ENCODE measurements at regions not wholly inside any gene's neighbourhood (a gene's known extent, or its start where the extent isn't known, plus 50 kb on each side); places are given as distances from the start of the nearest gene placed in this dataset.

DNA sequence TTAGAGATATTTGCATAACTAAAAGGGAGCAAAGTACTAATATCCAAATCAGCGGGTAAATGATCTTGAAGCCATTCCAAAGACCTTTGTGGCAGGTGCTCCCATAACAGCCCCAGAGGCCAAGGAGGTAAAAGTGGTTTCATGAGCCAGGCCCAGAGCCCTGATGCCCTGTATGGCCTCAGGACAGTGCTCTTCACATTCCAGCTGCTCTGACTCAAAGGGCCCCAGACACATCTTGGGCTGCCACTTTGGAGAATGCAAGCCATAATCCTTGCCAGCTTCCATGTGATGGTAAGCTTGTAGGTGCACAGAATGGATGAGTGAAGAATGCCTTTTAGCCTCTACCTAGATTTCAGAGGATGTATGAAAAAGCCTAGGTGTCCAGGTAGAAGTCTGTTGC is 933.4 kb downstream of the SLC16A7 start:
- no peak overlapping the region for H3K56ac ChIP-seq (replicated peaks; ENCODE audit: insufficient read length, low read depth, low read length)
- CTCF ChIA-PET (ENCODE audit: partially characterized antibody), result no interaction called here
- WGBS, 2 experiments (ENCODE audit: extremely low coverage in 1 of 2, insufficient coverage in 1 of 2, insufficient read length in 1 of 2, insufficient replicate concordance in 2 of 2, low coverage in 1 of 2, low lambda C conversion rate in 2 of 2, missing lambda C conversion rate in 1 of 2), result 92% methylated on average over 1 of the region's 1 CpG; no CpG with 5 or more reads in 1 of the 2 experiments
- TF ChIP-seq NRF1 (IDR thresholded peaks at IDR 0.05; ENCODE audit: low read depth, low read length) (no peak), SIRT6 (IDR thresholded peaks at IDR 0.05; ENCODE audit: low read length) (no peak), TBP (IDR thresholded peaks at IDR 0.05; ENCODE audit: low read depth, low read length) (no peak), POU5F1 (IDR thresholded peaks at IDR 0.05; ENCODE audit: low read depth, low read length) (no peak), RNF2 (IDR thresholded peaks at IDR 0.05; ENCODE audit: borderline replicate concordance, low read depth, low read length, missing control alignments, poor library complexity, severe bottlenecking) (no peak), BACH1 (IDR thresholded peaks at IDR 0.05; ENCODE audit: low read length) (no peak), SAP30 (IDR thresholded peaks at IDR 0.05; ENCODE audit: insufficient read depth, insufficient replicate concordance, low read length) (no peak), BRCA1 (IDR thresholded peaks at IDR 0.05; ENCODE audit: low read depth, low read length) (no peak), KDM5A (IDR thresholded peaks at IDR 0.05; ENCODE audit: low read length) (no peak), USF2 (IDR thresholded peaks at IDR 0.05; ENCODE audit: low read length) (no peak), GTF2F1 (IDR thresholded peaks at IDR 0.05; ENCODE audit: borderline replicate concordance, low read depth, low read length) (no peak), SUZ12 (IDR thresholded peaks at IDR 0.05; ENCODE audit: low read length) (no peak), PHF8 (conservative IDR thresholded peaks at IDR 0.05; ENCODE audit: low read depth, low read length) (no peak), GABPA (IDR thresholded peaks at IDR 0.05; ENCODE audit: borderline replicate concordance, insufficient read depth, low read length) (no peak)

More for the DNA sequence above, 933.4 kb downstream of the SLC16A7 start:
- no peak overlapping the region for H4K91ac ChIP-seq (replicated peaks; ENCODE audit: insufficient read length, low read length)
- no peak overlapping the region for H3K4me3 ChIP-seq (ENCODE audit: extremely low read depth in 1 of 4, insufficient read depth in 2 of 4, low read depth in 3 of 4, low read length in 4 of 4)
- FAIRE-seq (no peak), DNase-seq (ENCODE audit: low read depth in 1 of 2, low spot score in 2 of 2) (no peak)
- no peak overlapping the region for H4K5ac ChIP-seq (ENCODE audit: insufficient read length, low read depth, low read length)
- H2BK120ac ChIP-seq (replicated peaks; ENCODE audit: low read depth, low read length), result no peak overlapping the region
- H3K27ac ChIP-seq (ENCODE audit: low read depth, low read length), result no peak overlapping the region
- H2BK12ac ChIP-seq (ENCODE audit: low read depth, low read length), result no peak overlapping the region
- no peaks in the 10 kb centered on the region for H3K79me2 ChIP-seq (ENCODE audit: control insufficient read depth in 1 of 2, insufficient read depth in 2 of 2, low read length in 2 of 2)
- POLR2A ChIA-PET (ENCODE audit: partially characterized antibody), result no interaction called here
- no peak overlapping the region for H2BK5ac ChIP-seq (ENCODE audit: low read depth, low read length)
- no peak overlapping the region for H3K4me2 ChIP-seq (ENCODE audit: insufficient read depth in 1 of 2, low read depth in 2 of 2, low read length in 2 of 2)
- no peak overlapping the region for H3K23ac ChIP-seq (ENCODE audit: insufficient read length)
- no peaks in the 10 kb centered on the region for H3K4me1 ChIP-seq (replicated peaks in 1 of 4; ENCODE audit: control insufficient read depth in 3 of 4, insufficient read depth in 4 of 4, low read length in 3 of 4)
- H2AK5ac ChIP-seq (ENCODE audit: low read depth, low read length), result no peak overlapping the region
- peaks cover 0 to 3% of the 10 kb centered on the region in 2 experiments; a peak in 2 of 4 replicates for H3K9me3 ChIP-seq (ENCODE audit: insufficient read depth in 2 of 2, low read depth in 1 of 2, low read length in 1 of 2)
- no peak overlapping the region for H3K18ac ChIP-seq (ENCODE audit: extremely low read depth, low read length)
- no peak overlapping the region for H4K8ac ChIP-seq (ENCODE audit: extremely low read depth, insufficient read depth, low read length)
- H3K79me1 ChIP-seq (ENCODE audit: low read depth, low read length), result no peaks in the 10 kb centered on the region
- no peak overlapping the region for H2AFZ ChIP-seq (ENCODE audit: low read length)
- no peaks in the 10 kb centered on the region for H3K23me2 ChIP-seq (ENCODE audit: low read depth, low read length)
- H3K36me3 ChIP-seq (ENCODE audit: control insufficient read depth in 2 of 4, insufficient read depth in 4 of 4, low read length in 3 of 4), result no peaks in the 10 kb centered on the region
- no peak overlapping the region for H3K9ac ChIP-seq (replicated peaks in 1 of 4; ENCODE audit: extremely low read depth in 1 of 4, low read depth in 3 of 4, low read length in 3 of 4)
- H3K27me3 ChIP-seq (replicated peaks in 1 of 4; ENCODE audit: control insufficient read depth in 3 of 4, extremely low read depth in 1 of 4, insufficient read depth in 3 of 4, low read length in 3 of 4), result no peaks in the 10 kb centered on the region
- no peak overlapping the region for H2BK20ac ChIP-seq (ENCODE audit: low read length)
- H3K4ac ChIP-seq (replicated peaks; ENCODE audit: insufficient read length, low read depth, low read length), result no peak overlapping the region
- no peak overlapping the region for H2BK15ac ChIP-seq (ENCODE audit: low read length)
- no peak overlapping the region for H3K14ac ChIP-seq (ENCODE audit: insufficient read length)
- no peaks in the 10 kb centered on the region for H4K20me1 ChIP-seq (replicated peaks in 1 of 2; ENCODE audit: control insufficient read depth in 1 of 2, insufficient read depth in 2 of 2, low read length in 2 of 2)
